GM12878 (cell line): ENCODE measurements at regions not wholly inside any gene's neighbourhood (a gene's known extent, or its start where the extent isn't known, plus 50 kb on each side); places are given as distances from the start of the nearest gene placed in this dataset.

Experiments used
- ATAC-seq: fragments of 200-7000 bp; cut with Tn5 transposase; 3 replicates; pipeline ENCODE4 v1.9.1; 2020; ENCODE audit warnings: mild to moderate bottlenecking, moderate library complexity
- BruUV-seq: library from RNA; stranded (reverse); fragments of 400-500 nt; replicated peaks from 2 replicates; lab custom pipeline; 2021; lab: Mats Ljungman, UMichigan
- CTCF ChIA-PET: fragments of 300-600 bp; sonication (Branson Sonifier 250); formaldehyde crosslinking; extraction: SDS; loops from one replicate; lab custom pipeline; 2021; ENCODE audit warnings: inconsistent platforms; lab: Yijun Ruan, JAX
- POLR2A ChIA-PET: fragments of 350-600 bp; formaldehyde crosslinking; extraction: SDS; loops from one replicate; lab custom pipeline; 2021; ENCODE audit warnings: inconsistent platforms; lab: Charles Lee
- RAD21 ChIA-PET: fragments of 300-600 bp; sonication (Branson Sonifier 250); formaldehyde crosslinking; loops from one replicate; lab custom pipeline; 2023; ENCODE audit warnings: antibody characterized with exemption; ENCODE audit not compliant: unreplicated experiment; lab: Charles Lee
- SMC1A ChIA-PET: fragments of 300-600 bp; sonication (Branson Sonifier 250); formaldehyde crosslinking; loops from one replicate; lab custom pipeline; 2023; ENCODE audit not compliant: unreplicated experiment, uncharacterized antibody; lab: Charles Lee
- DNase-seq: peaks from one replicate; pipeline ENCODE4 v3.0.0-alpha.2; 2011; ENCODE audit warnings: low read depth, low spot score
- FAIRE-seq: peaks from 3 replicates; lab custom pipeline; 2011; peaks lifted over from hg19 to GRCh38; lab: Jason Lieb, UNC
- H2AFZ ChIP-seq: 2 replicates; pipeline ENCODE4 v1.6.0; 2011; ENCODE audit warnings: low read depth, low read length, control low read depth; ENCODE audit not compliant: control insufficient read depth
- H3K27ac ChIP-seq: 2 replicates; pipeline ENCODE4 v1.5.1; 2011; ENCODE audit warnings: control low read depth; ENCODE audit not compliant: control insufficient read depth, insufficient read depth
- H3K27me3 ChIP-seq, 2 experiments: replicated peaks in 1 of 2; 2 replicates each; pipeline versions ENCODE4 v1.6.0 to v1.6.1; 2011; ENCODE audit warnings: low read length in 1 of 2; ENCODE audit not compliant: control insufficient read depth in 2 of 2, insufficient read depth in 2 of 2
- H3K36me3 ChIP-seq, 2 experiments: 2 replicates each; pipeline ENCODE4 v1.5.1; 2011; ENCODE audit warnings: low read length in 1 of 2; ENCODE audit not compliant: control insufficient read depth in 2 of 2, insufficient read depth in 2 of 2
- H3K4me1 ChIP-seq: 2 replicates; pipeline ENCODE4 v1.6.1; 2011; ENCODE audit warnings: mild to moderate bottlenecking, low read length, moderate library complexity, mixed read lengths; ENCODE audit not compliant: control insufficient read depth, insufficient read depth
- H3K4me2 ChIP-seq: 2 replicates; pipeline ENCODE4 v1.6.0; 2011; ENCODE audit warnings: control low read depth; ENCODE audit not compliant: control insufficient read depth, insufficient read depth
- H3K4me3 ChIP-seq: fragments of 200-600 bp; sonication (generic); 2 replicates; pipeline ENCODE4 v1.5.1; 2016
- H3K79me2 ChIP-seq: 2 replicates; pipeline ENCODE4 v1.6.0; 2011; ENCODE audit warnings: low read length; ENCODE audit not compliant: control insufficient read depth, insufficient read depth
- H3K9ac ChIP-seq: 2 replicates; pipeline ENCODE4 v1.8.0; 2011; ENCODE audit warnings: low read length, control low read depth, mixed read lengths; ENCODE audit not compliant: control insufficient read depth, insufficient read depth
- H3K9me3 ChIP-seq: replicated peaks from 3 replicates; pipeline ENCODE4 v1.5.1; 2011; ENCODE audit warnings: mild to moderate bottlenecking, low read length; ENCODE audit not compliant: control insufficient read depth, insufficient read depth
- H4K20me1 ChIP-seq: 2 replicates; pipeline ENCODE4 v1.6.0; 2011; ENCODE audit not compliant: control insufficient read depth, insufficient read depth
- CBX5 ChIP-seq: sonication (generic); IDR thresholded peaks from 2 replicates; pipeline ENCODE4 v1.6.1; 2016; ENCODE audit warnings: low read depth, moderate library complexity, mild to moderate bottlenecking, inconsistent platforms
- CHD2 ChIP-seq: IDR thresholded peaks from 2 replicates; pipeline ENCODE4 v1.6.1; 2011; ENCODE audit warnings: low read depth, low read length, improper control_type of control experiment, borderline replicate concordance
- CHD4 ChIP-seq: fragments of 200-600 bp; sonication (generic); IDR thresholded peaks from 2 replicates; pipeline ENCODE4 v1.6.1; 2016; ENCODE audit warnings: mild to moderate bottlenecking
- ETV6 ChIP-seq, 2 experiments: fragments of 450-650 bp in 1 of 2; IDR thresholded peaks in 1 of 2; conservative IDR thresholded peaks in 1 of 2; 2 replicates each; pipeline ENCODE4 v1.6.1; 2014; ENCODE audit warnings: antibody characterized with exemption in 1 of 2, borderline replicate concordance in 1 of 2, low read depth in 1 of 2, mild to moderate bottlenecking in 1 of 2, moderate library complexity in 1 of 2
- JUNB ChIP-seq: IDR thresholded peaks from 2 replicates; pipeline ENCODE4 v1.6.1; 2016; ENCODE audit warnings: antibody characterized with exemption, mild to moderate bottlenecking
- REST ChIP-seq: IDR thresholded peaks from 2 replicates; pipeline ENCODE4 v1.6.1; 2012; ENCODE audit warnings: mild to moderate bottlenecking, low read depth, low read length
- WGBS: methylation state at CpG from one replicate; pipeline ENCODE4 v1.1.6; 2016; ENCODE audit warnings: low lambda C conversion rate; ENCODE audit not compliant: insufficient replicate concordance, insufficient coverage; ENCODE audit errors: missing lambda C conversion rate; 5-methylcytosine and 5-hydroxymethylcytosine counted together
- in situ Hi-C: fragments of 300-500 bp; cut with MboI; formaldehyde crosslinking; loops from 9 replicates; pipeline ENCODE4 v1.14.3; 2018; ENCODE audit warnings: mixed read lengths
- intact Hi-C: fragments of 100-400 bp; cut with micrococcal nuclease; formaldehyde crosslinking; loops from one replicate; pipeline ENCODE4 v1.14.2; 2022; ENCODE audit not compliant: unreplicated experiment
- TF ChIP-seq, protein P1 (sequence below): fragments of 450-650 bp; IDR thresholded peaks from 2 replicates; pipeline ENCODE4 v1.6.1; 2017; ENCODE audit warnings: mild to moderate bottlenecking
- TF ChIP-seq, protein P2 (sequence below): fragments of 450-650 bp; IDR thresholded peaks from 2 replicates; pipeline ENCODE4 v1.6.1; 2016; ENCODE audit warnings: mild to moderate bottlenecking, moderate library complexity, borderline replicate concordance

DNA sequence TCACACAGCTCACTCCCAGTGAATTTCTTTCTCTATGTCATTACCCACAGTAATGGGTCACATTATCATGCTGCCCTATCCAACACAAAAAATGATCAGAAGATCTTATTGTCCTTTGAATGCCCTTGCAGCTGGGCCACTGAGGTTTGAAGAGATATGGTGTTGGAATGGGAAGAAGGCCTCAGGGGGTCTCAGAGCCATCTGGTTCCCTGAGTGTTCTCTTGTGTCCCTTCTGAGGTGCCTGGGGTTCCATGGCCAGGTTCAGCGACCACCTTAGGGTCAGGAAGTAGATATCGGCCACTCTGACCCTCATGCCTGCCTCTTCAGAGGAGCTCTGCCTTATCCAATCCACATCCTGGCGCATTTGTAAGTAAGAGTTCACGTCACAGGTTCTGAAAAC lies 232.3 kb downstream of the TJP1 start:
- SMC1A ChIA-PET, result no interaction called here
- in situ Hi-C loops (no loop called here), intact Hi-C loops (no loop called here)
- no peaks in the 10 kb centered on the region for H3K9me3 ChIP-seq
- no peak overlapping the region for H3K4me3 ChIP-seq
- no peaks in the 10 kb centered on the region for H3K36me3 ChIP-seq
- no peak overlapping the region for H3K4me2 ChIP-seq
- no peaks in the 10 kb centered on the region for H3K27me3 ChIP-seq
- DNase-seq (no peak), ATAC-seq (no peak), FAIRE-seq (no peak)
- RAD21 ChIA-PET, result no interaction called here
- H3K4me1 ChIP-seq, result no peaks in the 10 kb centered on the region
- no TSS peak for BruUV-seq
- CTCF ChIA-PET, result no interaction called here
- no peak overlapping the region for H3K9ac ChIP-seq
- H2AFZ ChIP-seq, result no peak overlapping the region
- no peak overlapping the region for H3K27ac ChIP-seq
- no peaks in the 10 kb centered on the region for H4K20me1 ChIP-seq
- POLR2A ChIA-PET, result no interaction called here
- H3K79me2 ChIP-seq, result no peaks in the 10 kb centered on the region
- WGBS, result 40% methylated on average over 4 of the region's 4 CpGs
- TF ChIP-seq CHD4 (no peak), CBX5 (no peak)

DNA sequence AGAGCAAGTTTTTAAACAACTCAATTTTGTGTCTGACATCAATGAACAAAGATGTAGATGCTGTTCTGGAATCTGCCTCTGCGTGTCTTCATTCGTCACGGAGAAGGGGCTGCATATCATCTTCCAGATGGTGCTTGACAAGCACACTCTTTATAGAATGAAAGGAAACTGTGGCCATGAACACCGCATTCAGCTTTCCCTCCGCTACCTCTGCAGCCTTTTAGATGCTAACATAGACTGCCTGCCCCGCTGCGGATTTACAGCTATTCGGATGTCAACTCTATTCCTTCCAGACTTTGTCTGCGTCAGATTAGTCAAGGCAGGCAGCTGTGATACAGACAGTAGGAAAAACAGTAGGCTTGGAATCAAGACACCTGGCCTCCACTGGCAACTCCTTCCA lies 232.9 kb downstream of the TJP1 start:
- ChIA-PET SMC1A (no interaction called here), CTCF (interaction anchor here (0.7 kb wide), 1 partner anchor 35 kb away, joined by 3 read pairs; no protein-coding TSS in a partner anchor), POLR2A (no interaction called here), RAD21 (no interaction called here)
- Histone ChIP-seq H3K9ac (no peak overlapping the region), H3K9me3 (no peaks in the 10 kb centered on the region), H3K4me3 (no peak overlapping the region), H3K79me2 (no peaks in the 10 kb centered on the region), H3K4me2 (no peak overlapping the region), H2AFZ (no peak overlapping the region), H3K4me1 (no peaks in the 10 kb centered on the region), H3K27ac (no peak overlapping the region), H3K36me3 (no peaks in the 10 kb centered on the region), H4K20me1 (no peaks in the 10 kb centered on the region), H3K27me3 (no peaks in the 10 kb centered on the region)
- ATAC-seq (no peak), FAIRE-seq (no peak), DNase-seq (no peak)
- intact Hi-C loops (no loop called here), in situ Hi-C loops (no loop called here)
- no TSS peak for BruUV-seq
- 60% methylated on average over 9 of the region's 9 CpGs for WGBS
- TF ChIP-seq, protein P1, sequence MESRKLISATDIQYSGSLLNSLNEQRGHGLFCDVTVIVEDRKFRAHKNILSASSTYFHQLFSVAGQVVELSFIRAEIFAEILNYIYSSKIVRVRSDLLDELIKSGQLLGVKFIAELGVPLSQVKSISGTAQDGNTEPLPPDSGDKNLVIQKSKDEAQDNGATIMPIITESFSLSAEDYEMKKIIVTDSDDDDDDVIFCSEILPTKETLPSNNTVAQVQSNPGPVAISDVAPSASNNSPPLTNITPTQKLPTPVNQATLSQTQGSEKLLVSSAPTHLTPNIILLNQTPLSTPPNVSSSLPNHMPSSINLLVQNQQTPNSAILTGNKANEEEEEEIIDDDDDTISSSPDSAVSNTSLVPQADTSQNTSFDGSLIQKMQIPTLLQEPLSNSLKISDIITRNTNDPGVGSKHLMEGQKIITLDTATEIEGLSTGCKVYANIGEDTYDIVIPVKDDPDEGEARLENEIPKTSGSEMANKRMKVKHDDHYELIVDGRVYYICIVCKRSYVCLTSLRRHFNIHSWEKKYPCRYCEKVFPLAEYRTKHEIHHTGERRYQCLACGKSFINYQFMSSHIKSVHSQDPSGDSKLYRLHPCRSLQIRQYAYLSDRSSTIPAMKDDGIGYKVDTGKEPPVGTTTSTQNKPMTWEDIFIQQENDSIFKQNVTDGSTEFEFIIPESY, result no peak
- TF ChIP-seq, protein P2, sequence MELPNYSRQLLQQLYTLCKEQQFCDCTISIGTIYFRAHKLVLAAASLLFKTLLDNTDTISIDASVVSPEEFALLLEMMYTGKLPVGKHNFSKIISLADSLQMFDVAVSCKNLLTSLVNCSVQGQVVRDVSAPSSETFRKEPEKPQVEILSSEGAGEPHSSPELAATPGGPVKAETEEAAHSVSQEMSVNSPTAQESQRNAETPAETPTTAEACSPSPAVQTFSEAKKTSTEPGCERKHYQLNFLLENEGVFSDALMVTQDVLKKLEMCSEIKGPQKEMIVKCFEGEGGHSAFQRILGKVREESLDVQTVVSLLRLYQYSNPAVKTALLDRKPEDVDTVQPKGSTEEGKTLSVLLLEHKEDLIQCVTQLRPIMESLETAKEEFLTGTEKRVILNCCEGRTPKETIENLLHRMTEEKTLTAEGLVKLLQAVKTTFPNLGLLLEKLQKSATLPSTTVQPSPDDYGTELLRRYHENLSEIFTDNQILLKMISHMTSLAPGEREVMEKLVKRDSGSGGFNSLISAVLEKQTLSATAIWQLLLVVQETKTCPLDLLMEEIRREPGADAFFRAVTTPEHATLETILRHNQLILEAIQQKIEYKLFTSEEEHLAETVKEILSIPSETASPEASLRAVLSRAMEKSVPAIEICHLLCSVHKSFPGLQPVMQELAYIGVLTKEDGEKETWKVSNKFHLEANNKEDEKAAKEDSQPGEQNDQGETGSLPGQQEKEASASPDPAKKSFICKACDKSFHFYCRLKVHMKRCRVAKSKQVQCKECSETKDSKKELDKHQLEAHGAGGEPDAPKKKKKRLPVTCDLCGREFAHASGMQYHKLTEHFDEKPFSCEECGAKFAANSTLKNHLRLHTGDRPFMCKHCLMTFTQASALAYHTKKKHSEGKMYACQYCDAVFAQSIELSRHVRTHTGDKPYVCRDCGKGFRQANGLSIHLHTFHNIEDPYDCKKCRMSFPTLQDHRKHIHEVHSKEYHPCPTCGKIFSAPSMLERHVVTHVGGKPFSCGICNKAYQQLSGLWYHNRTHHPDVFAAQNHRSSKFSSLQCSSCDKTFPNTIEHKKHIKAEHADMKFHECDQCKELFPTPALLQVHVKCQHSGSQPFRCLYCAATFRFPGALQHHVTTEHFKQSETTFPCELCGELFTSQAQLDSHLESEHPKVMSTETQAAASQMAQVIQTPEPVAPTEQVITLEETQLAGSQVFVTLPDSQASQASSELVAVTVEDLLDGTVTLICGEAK, result no peak
- TF ChIP-seq JUNB, result no peak
- no peak for TF ChIP-seq ETV6 (conservative IDR thresholded peaks at IDR 0.05 in 1 of 2, IDR thresholded peaks at IDR 0.05 in 1 of 2; ENCODE audit: borderline replicate concordance in 1 of 2, low read depth in 1 of 2)
- no peak for TF ChIP-seq CHD2
- no peak for TF ChIP-seq REST
